ENCODE measurements at regions not wholly inside any gene's neighbourhood (a gene's known extent, or its start where the extent isn't known, plus 50 kb on each side); places are given as distances from the start of the nearest gene placed in this dataset.

DNA sequence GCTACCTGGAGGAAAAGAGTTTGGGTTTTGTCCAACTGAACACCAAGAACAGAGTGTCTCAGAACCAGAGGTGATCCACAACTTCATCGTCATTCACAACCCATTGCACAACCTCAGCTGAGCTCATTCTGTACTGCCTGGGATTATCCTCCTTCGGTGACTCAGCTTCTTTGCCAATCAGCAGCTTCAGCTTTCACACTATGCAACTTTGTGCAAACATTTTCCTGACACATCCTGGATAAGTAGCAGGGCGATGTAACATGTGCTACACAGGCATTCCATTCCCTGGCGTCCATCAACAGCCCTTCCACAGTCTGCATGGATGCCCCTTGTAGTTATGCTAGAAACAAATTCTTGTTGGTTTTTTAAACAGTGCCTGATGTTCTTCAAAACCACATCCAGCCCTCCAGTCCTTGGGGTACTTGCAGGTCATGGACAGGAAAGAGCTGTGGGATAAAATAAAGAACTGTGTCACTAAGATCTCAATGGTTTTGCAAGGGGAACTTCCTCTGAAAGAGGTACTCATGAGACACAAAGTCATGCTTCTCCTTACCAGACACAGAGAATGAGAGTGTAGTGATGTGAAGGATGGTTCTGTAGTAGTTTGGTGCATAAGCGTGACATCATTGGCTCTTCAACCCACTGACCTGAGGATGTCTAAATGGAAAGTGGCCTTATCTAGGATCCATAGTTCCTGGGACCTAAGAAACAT is 478.5 kb downstream of the KIF20B start:
- TF ChIP-seq, protein P1, sequence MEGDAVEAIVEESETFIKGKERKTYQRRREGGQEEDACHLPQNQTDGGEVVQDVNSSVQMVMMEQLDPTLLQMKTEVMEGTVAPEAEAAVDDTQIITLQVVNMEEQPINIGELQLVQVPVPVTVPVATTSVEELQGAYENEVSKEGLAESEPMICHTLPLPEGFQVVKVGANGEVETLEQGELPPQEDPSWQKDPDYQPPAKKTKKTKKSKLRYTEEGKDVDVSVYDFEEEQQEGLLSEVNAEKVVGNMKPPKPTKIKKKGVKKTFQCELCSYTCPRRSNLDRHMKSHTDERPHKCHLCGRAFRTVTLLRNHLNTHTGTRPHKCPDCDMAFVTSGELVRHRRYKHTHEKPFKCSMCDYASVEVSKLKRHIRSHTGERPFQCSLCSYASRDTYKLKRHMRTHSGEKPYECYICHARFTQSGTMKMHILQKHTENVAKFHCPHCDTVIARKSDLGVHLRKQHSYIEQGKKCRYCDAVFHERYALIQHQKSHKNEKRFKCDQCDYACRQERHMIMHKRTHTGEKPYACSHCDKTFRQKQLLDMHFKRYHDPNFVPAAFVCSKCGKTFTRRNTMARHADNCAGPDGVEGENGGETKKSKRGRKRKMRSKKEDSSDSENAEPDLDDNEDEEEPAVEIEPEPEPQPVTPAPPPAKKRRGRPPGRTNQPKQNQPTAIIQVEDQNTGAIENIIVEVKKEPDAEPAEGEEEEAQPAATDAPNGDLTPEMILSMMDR (optimal IDR thresholded peaks at IDR 0.05 in 1 of 3, IDR thresholded peaks at IDR 0.05 in 1 of 3, conservative IDR thresholded peaks at IDR 0.05 in 1 of 3; ENCODE audit: extremely low read depth in 1 of 3, insufficient read depth in 2 of 3, low read length in 3 of 3): no peak
- TF ChIP-seq EZH2 (IDR thresholded peaks at IDR 0.05; ENCODE audit: low read length): no peak
